ENCODE measurements at regions not wholly inside any gene's neighbourhood (a gene's known extent, or its start where the extent isn't known, plus 50 kb on each side); places are given as distances from the start of the nearest gene placed in this dataset.

- H3K27me3 ChIP-seq: peaks cover 26 to 41% (median 37%) of the 10 kb centered on the region in 3 donors
- in situ Hi-C loops (cut with MboI; ENCODE audit: low sequenced_read_pairs in 4 of 4) (no loop called here), intact Hi-C loops (cut with DNase I; ENCODE audit: low total_unique reads) (no loop called here)
- no peak for TF ChIP-seq POLR2A (IDR thresholded peaks at IDR 0.05)
- TF ChIP-seq, protein P1, sequence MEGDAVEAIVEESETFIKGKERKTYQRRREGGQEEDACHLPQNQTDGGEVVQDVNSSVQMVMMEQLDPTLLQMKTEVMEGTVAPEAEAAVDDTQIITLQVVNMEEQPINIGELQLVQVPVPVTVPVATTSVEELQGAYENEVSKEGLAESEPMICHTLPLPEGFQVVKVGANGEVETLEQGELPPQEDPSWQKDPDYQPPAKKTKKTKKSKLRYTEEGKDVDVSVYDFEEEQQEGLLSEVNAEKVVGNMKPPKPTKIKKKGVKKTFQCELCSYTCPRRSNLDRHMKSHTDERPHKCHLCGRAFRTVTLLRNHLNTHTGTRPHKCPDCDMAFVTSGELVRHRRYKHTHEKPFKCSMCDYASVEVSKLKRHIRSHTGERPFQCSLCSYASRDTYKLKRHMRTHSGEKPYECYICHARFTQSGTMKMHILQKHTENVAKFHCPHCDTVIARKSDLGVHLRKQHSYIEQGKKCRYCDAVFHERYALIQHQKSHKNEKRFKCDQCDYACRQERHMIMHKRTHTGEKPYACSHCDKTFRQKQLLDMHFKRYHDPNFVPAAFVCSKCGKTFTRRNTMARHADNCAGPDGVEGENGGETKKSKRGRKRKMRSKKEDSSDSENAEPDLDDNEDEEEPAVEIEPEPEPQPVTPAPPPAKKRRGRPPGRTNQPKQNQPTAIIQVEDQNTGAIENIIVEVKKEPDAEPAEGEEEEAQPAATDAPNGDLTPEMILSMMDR (IDR thresholded peaks at IDR 0.05 in 4 of 5, conservative IDR thresholded peaks at IDR 0.05 in 1 of 5): no peak
- H3K9me3 ChIP-seq: peaks cover 0 to 4% (median 0%) of the 10 kb centered on the region in 3 donors
- no peak for ATAC-seq
- no peak for DNase-seq
- H3K4me1 ChIP-seq: no peaks in the 10 kb centered on the region
- H3K36me3 ChIP-seq: no peaks in the 10 kb centered on the region
- H3K27ac ChIP-seq: no peak overlapping the region
- no peak overlapping the region for H3K4me3 ChIP-seq
These were observed 98.2 kb downstream of the UNCX start for GRCh38 chr7:1330801-1331425.

DNA sequence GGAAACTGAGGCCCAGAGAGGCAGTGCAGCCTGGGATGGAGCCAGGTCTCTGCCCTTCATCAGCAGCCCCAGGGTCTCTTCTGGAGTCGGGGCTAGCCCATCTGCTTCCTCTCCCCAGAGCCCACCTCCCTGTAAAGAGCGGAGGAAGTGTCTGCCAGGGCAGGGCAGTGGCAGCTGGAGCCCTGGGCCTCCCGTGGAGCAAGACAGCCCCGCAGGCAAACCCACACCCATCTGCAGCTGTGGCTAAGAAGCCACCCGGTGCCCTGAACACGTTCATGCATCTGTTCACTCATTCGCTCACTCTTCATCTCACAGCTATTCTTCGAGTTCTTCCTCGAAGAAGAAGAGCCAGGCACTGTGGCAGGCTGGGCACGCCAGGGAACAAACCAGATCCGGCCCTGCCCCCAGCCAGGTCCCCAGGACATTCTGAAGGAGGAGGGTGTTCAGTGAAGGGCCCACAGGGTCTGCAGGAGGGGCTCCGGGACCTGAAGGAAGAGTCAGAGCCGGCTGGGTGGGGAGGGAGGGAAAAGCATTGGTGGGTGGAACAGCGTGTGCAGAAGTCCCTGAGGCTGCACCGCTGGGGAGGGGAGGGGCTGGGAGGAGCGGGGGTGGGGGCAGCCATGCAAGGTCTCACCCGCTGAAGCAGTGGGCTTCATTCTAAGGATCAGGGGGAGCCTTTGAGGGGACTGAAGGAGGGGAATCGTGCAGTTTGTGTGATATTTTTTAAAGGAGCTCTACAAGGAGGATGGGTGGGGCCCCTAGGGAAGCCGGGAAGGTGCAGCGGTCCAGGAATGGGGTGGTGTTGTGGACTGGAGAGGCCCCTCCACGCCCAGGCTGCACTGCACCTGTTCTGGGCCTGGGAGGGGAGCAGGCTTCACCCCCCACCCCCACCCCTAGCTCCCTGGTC is 99.1 kb downstream of the UNCX start:
- in situ Hi-C loops (cut with MboI; ENCODE audit: low sequenced_read_pairs in 4 of 4) (no loop called here), intact Hi-C loops (cut with DNase I; ENCODE audit: low total_unique reads) (no loop called here)
- Histone ChIP-seq H3K27me3 (peaks cover 24 to 42% (median 37%) of the 10 kb centered on the region in 3 donors), H3K36me3 (no peaks in the 10 kb centered on the region), H3K27ac (no peak overlapping the region), H3K9me3 (peaks cover 0 to 4% (median 0%) of the 10 kb centered on the region in 3 donors), H3K4me3 (no peak overlapping the region), H3K4me1 (no peaks in the 10 kb centered on the region)
- DNase-seq: no peak
- TF ChIP-seq, protein P1 (IDR thresholded peaks at IDR 0.05 in 4 of 5, conservative IDR thresholded peaks at IDR 0.05 in 1 of 5): no peak
- no peak for TF ChIP-seq POLR2A (IDR thresholded peaks at IDR 0.05)
- ATAC-seq: no peak

DNA sequence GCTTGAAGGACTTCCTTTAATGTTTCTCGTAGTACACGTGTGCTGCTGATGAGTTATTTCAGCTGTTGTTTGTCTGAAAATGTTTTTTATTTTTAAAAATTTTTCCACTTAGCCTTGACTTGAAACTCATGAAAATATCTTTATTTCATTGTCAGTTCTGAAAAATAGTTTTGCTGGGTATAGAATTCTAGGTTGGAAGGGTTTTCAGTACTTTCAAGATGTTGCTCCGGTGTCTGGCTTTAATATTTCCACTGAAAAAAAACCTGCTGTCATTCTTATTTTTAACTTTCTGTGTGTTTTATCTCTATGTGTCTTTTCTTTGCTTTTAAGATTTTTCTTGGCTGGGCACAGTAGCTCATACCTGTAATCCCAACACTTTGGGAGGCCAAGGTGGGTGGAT is 103.8 kb downstream of the UNCX start:
- DNase-seq (no peak), ATAC-seq (no peak)
- intact Hi-C loops (cut with DNase I; ENCODE audit: low total_unique reads): no loop called here
- TF ChIP-seq POLR2A (IDR thresholded peaks at IDR 0.05): no peak
- TF ChIP-seq, protein P1 (IDR thresholded peaks at IDR 0.05 in 4 of 5, conservative IDR thresholded peaks at IDR 0.05 in 1 of 5): no peak
- Histone ChIP-seq H3K27me3 (peaks cover 17 to 43% (median 20%) of the 10 kb centered on the region in 3 donors), H3K27ac (no peak overlapping the region), H3K9me3 (no peaks in the 10 kb centered on the region), H3K4me1 (no peaks in the 10 kb centered on the region), H3K4me3 (no peak overlapping the region), H3K36me3 (no peaks in the 10 kb centered on the region)
- in situ Hi-C loops (cut with MboI; ENCODE audit: low sequenced_read_pairs in 4 of 4): no loop called here

DNA sequence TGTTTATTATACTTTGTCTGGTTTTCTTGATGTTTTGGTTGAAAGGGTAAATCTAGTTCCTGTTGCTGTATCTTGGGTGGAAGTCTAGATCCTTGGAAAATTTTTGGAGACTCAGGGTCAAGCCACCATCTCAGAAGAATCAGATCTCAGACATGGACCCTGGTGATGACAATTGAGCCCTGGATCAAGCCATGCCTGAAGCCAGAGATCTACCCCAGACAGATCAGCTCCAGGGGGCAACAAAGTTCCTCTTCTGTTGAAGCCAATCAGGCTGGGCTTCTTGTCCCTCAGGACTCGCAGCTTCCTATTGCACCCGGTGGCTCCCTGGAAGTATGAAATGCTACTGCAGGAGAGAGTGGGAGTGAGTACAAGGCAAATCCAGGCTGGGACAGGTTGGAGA is 106.9 kb downstream of the UNCX start:
- no peaks in the 10 kb centered on the region for H3K4me1 ChIP-seq
- no peak for DNase-seq
- ATAC-seq: no peak
- no peaks in the 10 kb centered on the region for H3K36me3 ChIP-seq
- H3K9me3 ChIP-seq: no peaks in the 10 kb centered on the region
- peaks cover 5 to 32% (median 15%) of the 10 kb centered on the region in 3 donors for H3K27me3 ChIP-seq
- in situ Hi-C loops (cut with MboI; ENCODE audit: low sequenced_read_pairs in 4 of 4) (no loop called here), intact Hi-C loops (cut with DNase I; ENCODE audit: low total_unique reads) (no loop called here)
- H3K4me3 ChIP-seq: no peak overlapping the region
- TF ChIP-seq, protein P1 (IDR thresholded peaks at IDR 0.05 in 4 of 5, conservative IDR thresholded peaks at IDR 0.05 in 1 of 5): no peak
- TF ChIP-seq POLR2A (IDR thresholded peaks at IDR 0.05): no peak
- no peak overlapping the region for H3K27ac ChIP-seq

All from gastrocnemius medialis (tissue), 4 donors.